GM21576 (cell line): ENCODE measurements at regions not wholly inside any gene's neighbourhood (a gene's known extent, or its start where the extent isn't known, plus 50 kb on each side); places are given as distances from the start of the nearest gene placed in this dataset.
"Not testable (repeated sequence)": the region's sequence is repeated elsewhere in the genome, so short reads cannot be mapped to it uniquely, and the experiment has no call there.

Experiments used
- ATAC-seq: cut with Tn5 transposase; IDR thresholded peaks from one replicate; pipeline ENCODE4 v1.9.1; 2021; ENCODE audit warnings: mild to moderate bottlenecking, moderate library complexity; ENCODE audit not compliant: unreplicated experiment

- ATAC-seq = no peak
Observed at GRCh38 chr15:24832282-24832681, 122.5 kb upstream of the SNRPN start.

GRCh38 chr15:24835301-24835700, 119.5 kb upstream of the SNRPN start:
- ATAC-seq = no peak

- ATAC-seq = no peak
Observed at GRCh38 chr15:24848050-24848449, 106.7 kb upstream of the SNRPN start.

GRCh38 chr15:24856397-24857390, 98.1 kb upstream of the SNRPN start:
- ATAC-seq = no peak

GRCh38 chr15:24857763-24858162, 97.0 kb upstream of the SNRPN start:
- no peak for ATAC-seq

GRCh38 chr15:24858183-24858582, 96.6 kb upstream of the SNRPN start:
- ATAC-seq = not testable (repeated sequence)

GRCh38 chr15:24858737-24859601, 95.8 kb upstream of the SNRPN start:
- ATAC-seq = no peak

GRCh38 chr15:24861014-24861690, 93.6 kb upstream of the SNRPN start:
- ATAC-seq = no peak

GRCh38 chr15:24862726-24863521, 91.9 kb upstream of the SNRPN start:
- no peak for ATAC-seq

- ATAC-seq = no peak
Observed at GRCh38 chr15:24865303-24865702, 89.5 kb upstream of the SNRPN start.

- no peak for ATAC-seq
Observed at GRCh38 chr15:24877174-24877573, 77.6 kb upstream of the SNRPN start.

- no peak for ATAC-seq
Observed at GRCh38 chr15:24878153-24878552, 76.6 kb upstream of the SNRPN start.

- no peak for ATAC-seq
Observed at GRCh38 chr15:24879492-24879891, 75.3 kb upstream of the SNRPN start.

- ATAC-seq = no peak
Observed at GRCh38 chr15:24880663-24881062, 74.1 kb upstream of the SNRPN start.

- no peak for ATAC-seq
Observed at GRCh38 chr15:24886538-24886937, 68.2 kb upstream of the SNRPN start.

GRCh38 chr15:24898715-24899272, 56.0 kb upstream of the SNRPN start:
- ATAC-seq = no peak

- ATAC-seq = no peak
Observed at GRCh38 chr15:24899367-24899766, 55.4 kb upstream of the SNRPN start.

GRCh38 chr15:24899795-24900194, 55.0 kb upstream of the SNRPN start:
- ATAC-seq = no peak

- no peak for ATAC-seq
Observed at GRCh38 chr15:24901409-24901808, 53.4 kb upstream of the SNRPN start.
